Fibroblast of lung (primary cell): ENCODE measurements at regions not wholly inside any gene's neighbourhood (a gene's known extent, or its start where the extent isn't known, plus 50 kb on each side); places are given as distances from the start of the nearest gene placed in this dataset.

Experiments used
- CTCF ChIP-seq, 2 donors: IDR thresholded peaks in 1 of 2; conservative IDR thresholded peaks in 1 of 2; 1 replicate in 1 of 2; 2 replicates in 1 of 2; pipeline ENCODE4 v1.5.1; 2011 to 2012; ENCODE audit warnings: low read length in 2 of 2, control low read depth in 1 of 2, inconsistent platforms in 1 of 2, low read depth in 1 of 2, mild to moderate bottlenecking in 1 of 2
- EZH2 ChIP-seq: IDR thresholded peaks from 2 replicates; pipeline ENCODE4 v1.5.1; 2012; ENCODE audit warnings: low read length, control low read depth, mild to moderate bottlenecking; ENCODE audit errors: missing control alignments

GRCh38 chr2:66805016-66805865 lies 370.3 kb downstream of the MEIS1 start:
- no peak for TF ChIP-seq CTCF (conservative IDR thresholded peaks at IDR 0.05 in 1 of 2, IDR thresholded peaks at IDR 0.05 in 1 of 2; ENCODE audit: low read depth in 1 of 2, low read length in 2 of 2)
- no peak for TF ChIP-seq EZH2
